Urothelium cell line (cell line): ENCODE measurements at regions not wholly inside any gene's neighbourhood (a gene's known extent, or its start where the extent isn't known, plus 50 kb on each side); places are given as distances from the start of the nearest gene placed in this dataset.

Source experiments
- DNase-seq: peaks from one replicate; pipeline ENCODE4 v3.0.0; 2011; ENCODE audit warnings: low spot score, mixed read lengths
- FAIRE-seq: peaks from 2 replicates; lab custom pipeline; 2011; peaks lifted over from hg19 to GRCh38; lab: Jason Lieb, UNC

DNA sequence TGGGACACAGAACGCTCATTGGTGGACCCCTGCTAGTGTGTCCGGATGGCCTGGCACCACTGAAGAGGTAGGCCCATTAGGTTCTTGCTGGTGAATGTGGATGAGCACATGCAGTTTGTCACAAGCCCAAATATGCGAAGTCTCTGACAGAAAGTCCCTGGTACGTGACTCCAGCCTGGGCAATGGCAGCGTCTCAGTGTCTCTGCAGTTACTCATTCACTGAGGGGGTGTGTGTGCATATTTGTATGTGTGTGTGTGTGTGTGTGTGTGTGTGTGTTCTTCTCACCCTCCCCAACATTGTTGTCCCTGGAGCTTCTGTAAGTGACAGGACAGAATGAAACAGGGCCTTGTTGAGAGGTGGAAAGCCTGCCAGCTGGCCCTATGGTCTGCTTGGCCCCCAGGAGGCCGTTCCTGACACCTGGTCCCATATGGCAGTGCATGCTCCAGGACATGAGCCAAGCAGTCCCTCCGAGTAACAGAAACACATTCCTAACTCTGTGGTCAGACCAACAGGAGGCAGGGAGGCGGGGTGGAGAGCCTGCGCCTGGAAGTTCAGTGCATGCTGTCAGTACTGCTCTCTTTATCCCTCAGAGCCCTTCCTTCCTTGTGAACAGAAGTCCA, 169.9 kb downstream of the SLC28A3 start:
- FAIRE-seq (no peak), DNase-seq (peak; percentile 94)

DNA sequence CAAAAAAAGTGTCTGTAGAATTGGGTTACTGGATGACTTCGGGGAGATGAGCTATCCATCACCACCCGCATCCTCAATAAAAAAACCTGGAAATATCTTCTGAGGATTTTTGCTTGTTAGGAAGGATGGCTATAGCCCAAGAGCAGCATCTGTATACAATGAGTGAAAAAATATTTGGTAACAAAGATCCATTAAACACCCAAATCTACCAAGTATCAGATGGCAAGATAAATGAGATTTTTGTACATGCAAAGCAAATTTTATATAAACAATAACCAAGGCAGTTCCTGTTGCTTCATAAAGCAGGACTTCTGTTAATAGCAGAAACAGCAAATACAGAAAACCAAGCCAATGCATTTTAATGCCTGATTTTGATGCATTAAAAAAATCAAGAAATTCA, 166.6 kb downstream of the SLC28A3 start:
- FAIRE-seq = no peak
- DNase-seq = no peak

DNA sequence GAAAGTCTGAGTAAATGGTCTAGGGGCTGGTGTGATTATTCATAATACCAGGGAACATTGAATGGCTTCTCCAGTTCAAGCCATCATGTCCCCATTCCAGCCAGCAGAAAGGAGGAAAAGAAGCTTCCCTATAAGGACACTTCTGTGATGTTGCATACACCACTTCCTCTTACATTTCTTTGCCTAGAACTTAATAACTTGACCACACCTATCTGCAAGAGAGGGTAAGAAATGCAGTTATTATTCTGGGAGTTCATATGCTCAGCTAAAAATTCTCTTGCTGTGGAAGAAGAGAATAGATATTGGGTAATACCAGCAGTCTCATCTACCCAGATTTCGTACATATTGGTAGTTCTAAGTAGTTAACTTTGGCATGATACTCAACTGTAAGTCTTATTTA, 166.1 kb downstream of the SLC28A3 start:
- FAIRE-seq = no peak

DNA sequence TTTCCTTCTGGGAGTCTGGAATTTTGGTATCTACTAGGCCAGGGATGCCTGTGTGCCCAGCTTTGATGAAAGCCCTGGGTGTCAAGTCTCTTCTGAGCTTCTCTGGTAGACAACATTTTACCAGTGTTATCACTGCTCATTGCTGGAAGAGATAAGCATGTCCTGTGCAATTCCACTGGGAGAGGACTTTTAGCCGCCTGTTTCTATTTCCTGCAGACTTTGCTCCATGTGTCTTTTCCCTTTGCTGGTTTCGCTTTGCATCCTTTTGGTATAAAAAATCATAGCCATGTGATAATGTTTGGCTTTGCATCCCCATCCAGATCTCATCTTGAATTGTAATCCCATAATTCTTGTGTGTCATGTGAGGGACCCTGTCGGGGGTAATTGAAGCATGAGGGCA, 163.2 kb downstream of the SLC28A3 start:
- FAIRE-seq = no peak
- DNase-seq = no peak

More for the DNA sequence above, 166.1 kb downstream of the SLC28A3 start:
- no peak for DNase-seq

DNA sequence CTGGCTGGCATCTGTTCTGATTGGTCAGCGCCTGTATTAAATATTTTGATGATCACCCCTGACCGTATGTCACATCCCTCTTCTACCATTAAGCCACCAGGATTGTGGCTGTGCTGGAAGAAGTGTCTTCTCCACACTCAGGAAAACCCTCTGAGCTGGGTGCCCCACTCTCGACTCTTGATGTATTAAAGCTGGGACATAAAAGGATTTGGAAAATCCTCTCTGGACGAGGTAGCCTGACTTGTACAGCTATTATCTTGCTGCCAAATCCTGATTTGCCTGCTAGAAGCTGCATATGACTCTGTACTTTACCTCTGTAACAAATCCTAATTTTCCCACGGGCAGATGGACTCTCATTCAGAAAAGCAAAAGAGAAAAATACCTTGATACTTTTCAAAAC, 161.0 kb downstream of the SLC28A3 start:
- no peak for DNase-seq
- no peak for FAIRE-seq

DNA sequence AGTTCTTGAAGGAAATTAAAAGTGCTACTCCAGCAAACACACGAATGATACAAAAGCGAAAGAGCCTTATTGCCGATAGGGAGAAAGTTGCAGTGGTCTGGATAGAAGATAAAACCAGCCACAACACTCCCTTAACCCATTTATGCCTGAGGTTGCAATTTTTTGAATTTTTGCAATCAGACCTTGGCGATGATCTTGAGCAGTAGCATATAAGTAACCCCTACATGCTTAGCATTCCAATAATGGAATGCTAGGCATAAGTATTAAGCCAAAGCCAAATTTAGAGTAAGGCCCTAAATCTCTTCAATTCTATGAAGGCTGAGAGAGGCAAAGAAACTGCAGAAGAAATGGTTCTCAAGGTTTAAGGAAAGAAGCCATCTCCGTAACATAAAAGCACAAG, 153.5 kb downstream of the SLC28A3 start:
- FAIRE-seq (no peak), DNase-seq (no peak)

DNA sequence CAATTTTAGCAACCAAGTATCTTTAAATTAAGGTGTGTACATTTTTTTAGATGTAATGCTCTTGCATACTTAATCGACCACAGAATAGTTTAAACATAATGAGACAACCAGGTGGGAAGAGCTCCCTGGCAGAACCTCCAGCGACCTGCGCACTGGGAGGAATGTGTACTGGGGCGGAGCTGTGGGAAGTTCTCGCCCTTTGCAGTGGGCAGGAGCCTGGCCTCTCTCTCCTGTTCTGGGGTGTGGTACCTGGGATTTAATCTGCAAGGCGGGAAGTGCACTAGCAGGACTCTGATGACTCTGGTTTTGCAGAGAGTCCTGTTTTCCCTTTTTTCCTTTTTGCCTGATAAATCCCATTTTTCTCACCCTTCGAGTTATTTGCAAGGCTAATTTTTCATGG, 150.7 kb downstream of the SLC28A3 start:
- FAIRE-seq = no peak
- DNase-seq = no peak

DNA sequence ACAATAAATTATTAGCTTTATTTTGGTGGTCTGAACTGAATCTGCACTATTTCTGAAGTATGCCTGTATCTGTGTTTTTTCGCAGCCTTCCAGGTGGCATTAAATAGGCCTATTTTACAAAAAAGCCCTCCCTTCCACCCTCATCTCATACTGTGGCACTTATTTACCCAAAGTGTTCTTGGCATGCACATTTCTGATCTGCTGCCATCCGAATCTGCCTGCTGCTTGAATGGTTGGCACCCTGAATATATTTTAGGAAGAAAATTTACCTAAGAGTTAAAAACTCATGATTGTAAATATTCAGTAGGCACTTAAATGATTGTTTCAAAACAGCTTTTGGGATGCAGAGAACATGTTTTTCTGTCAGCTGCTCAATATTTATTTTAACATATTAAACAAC, 150.1 kb downstream of the SLC28A3 start:
- DNase-seq (no peak), FAIRE-seq (no peak)

DNA sequence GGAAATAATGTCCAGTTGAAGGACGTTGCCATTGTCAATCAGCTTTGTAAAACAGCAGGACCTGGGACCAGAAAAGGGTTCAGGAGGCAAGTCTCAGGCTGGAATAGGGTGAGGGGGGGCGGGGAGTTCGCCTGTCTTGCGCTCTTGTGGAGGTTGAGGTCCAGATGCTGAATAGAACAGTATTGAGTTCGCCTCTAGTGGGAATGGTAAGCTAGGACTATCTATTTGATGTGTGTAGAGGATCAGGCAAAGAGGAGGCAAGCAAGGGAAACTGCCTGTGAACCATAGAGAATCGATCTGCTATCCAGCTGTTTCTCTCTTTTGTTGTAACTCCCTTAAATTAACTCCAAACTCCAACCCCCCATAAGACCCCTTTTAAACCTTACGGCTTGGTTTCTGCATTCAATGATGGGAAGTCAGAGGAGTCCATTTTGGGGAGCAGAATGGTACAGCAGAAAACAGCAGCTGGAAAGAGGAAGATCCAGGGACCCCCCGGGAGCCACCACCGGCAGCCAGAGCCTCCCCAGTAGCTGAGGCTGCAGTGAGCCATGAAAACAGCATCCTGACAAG, 133.7 kb downstream of the SLC28A3 start:
- FAIRE-seq (no peak), DNase-seq (no peak)

DNA sequence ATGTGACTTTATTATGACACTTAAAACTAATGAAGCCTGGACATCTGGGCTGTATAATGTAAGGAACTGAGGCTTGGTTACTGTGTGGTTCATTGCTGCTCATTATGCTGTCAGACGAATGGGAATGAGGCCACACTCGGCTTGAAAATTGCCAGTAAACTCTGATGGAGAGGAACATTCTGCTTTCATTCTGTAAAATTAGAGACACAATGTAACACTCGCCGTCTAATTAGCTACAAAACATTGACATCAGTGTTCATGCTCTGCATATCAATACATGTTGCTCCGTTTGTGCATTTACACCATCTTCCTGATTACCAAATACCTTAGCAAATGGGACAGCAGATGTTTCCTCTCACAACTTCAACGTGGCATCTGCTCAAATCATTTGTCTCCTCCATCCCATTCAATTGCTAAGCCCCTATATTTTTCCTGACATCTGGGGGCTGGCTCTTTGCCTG, 133.0 kb downstream of the SLC28A3 start:
- DNase-seq = no peak
- FAIRE-seq = no peak

DNA sequence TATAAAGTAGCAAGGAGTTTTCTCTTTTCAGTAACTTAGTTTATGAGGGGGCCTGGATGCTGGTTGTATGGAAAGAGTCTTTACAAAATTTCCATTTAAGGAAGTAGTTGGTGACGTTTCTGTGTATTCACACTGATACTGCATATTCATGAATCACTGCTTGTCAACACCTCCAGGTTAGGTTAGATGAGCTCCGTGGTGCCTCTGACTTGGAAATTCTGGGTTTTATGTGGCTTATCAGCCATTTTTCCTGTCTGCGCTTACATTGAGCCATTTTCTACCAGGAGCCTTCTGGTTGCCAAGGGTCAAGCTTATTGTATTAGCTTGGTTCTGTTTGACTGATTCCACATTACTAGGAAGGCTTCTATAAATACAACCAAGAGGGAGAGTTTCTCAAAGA, 128.3 kb downstream of the SLC28A3 start:
- FAIRE-seq = no peak
- no peak for DNase-seq

DNA sequence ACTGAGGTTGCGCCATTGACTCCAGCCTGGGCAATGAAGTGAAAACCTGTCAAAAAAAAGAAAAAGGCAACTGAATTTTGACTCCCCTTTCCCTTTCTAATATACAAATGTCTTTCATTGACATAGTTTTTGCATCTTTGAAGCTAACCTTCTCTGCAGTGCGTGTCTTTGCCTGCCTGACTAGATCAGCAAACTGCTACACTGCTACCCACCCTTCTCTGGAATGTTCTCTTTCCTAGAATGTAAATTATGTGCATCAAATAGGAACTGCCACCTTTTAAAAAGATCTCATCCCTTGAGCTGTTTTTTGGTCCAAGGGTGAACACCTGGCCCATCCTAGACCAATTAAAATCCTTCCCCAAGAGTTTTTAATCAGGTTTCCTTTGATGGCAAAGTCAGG, 127.6 kb downstream of the SLC28A3 start:
- FAIRE-seq (no peak), DNase-seq (no peak)

DNA sequence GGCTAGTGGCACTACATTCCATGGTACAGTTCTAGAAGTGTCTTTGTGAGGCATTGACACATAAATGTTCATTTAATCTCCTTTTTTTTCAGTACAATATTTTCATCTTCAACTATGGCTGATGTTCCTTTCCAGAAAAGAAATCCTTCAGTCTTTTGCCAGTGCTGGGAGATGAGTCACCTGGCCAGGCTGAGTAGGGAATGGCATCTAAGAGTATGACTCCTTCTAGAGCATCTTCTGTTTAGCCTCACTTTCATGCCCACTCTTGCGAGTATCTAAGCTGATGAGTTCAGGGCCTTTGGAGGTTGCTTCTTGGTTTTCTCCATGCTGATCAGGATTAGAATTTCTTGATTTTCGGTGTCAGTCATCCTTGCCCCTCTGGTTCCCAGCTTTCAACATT, 124.4 kb downstream of the SLC28A3 start:
- DNase-seq (no peak), FAIRE-seq (no peak)

DNA sequence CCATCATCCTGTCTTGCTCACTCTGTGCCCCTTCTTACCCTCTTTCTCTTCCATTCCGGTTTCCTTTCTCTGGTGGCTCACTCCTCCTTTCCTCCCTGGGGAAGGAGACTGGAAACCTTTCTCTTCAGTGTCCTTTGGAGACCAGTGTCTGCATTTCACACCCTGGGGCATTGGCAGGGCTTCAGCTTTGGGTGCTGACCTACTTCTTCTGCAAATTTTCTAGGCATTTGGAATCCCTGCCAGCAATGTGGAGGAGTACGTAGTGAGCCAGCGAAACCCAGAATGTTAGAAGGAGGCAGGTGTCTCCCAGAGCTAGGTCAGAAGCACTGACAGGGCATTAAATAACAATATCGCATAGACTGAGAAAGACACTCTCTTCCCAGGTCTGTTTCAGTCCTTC, 122.2 kb downstream of the SLC28A3 start:
- no peak for DNase-seq
- no peak for FAIRE-seq

DNA sequence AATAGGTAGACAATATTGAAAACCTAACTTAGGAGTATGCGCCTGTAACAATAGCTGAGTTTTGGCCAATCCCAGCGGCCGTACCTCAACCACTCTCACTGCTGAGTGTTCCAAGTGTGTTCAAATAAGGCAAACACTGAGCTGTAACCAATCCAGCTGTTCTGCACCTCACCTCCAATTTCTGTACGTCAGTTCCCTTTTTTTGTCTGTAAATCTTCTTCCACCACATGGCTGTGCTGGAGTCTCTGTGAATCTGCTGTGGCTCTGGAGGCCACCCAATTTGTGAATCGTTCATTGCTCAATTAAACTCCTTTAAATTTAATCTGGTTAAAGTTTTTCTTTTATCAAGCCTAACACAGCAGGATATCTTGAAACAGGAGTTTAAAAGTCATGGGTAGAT, 116.3 kb downstream of the SLC28A3 start:
- no peak for DNase-seq
- FAIRE-seq = no peak
